ENCODE measurements at regions not wholly inside any gene's neighbourhood (a gene's known extent, or its start where the extent isn't known, plus 50 kb on each side); places are given as distances from the start of the nearest gene placed in this dataset.

GRCh38 chr3:29070959-29071634 lies 209.8 kb upstream of the RBMS3 start:
- Mint-ChIP-seq H3K36me3 (no peaks in the 10 kb centered on the region), H3K9me3 (peaks cover 6% of the 10 kb centered on the region)

GRCh38 chr3:29072611-29073010 lies 208.3 kb upstream of the RBMS3 start:
- Mint-ChIP-seq H3K4me3 (no peak overlapping the region), H3K27me3 (peaks cover 3% of the 10 kb centered on the region), H3K36me3 (no peaks in the 10 kb centered on the region), H3K9me3 (peaks cover 6% of the 10 kb centered on the region), H3K27ac (no peak overlapping the region), H3K4me1 (no peaks in the 10 kb centered on the region)
- DNase-seq, result no peak
- no peak for ATAC-seq (ENCODE audit: low read depth)
- POLR2A ChIA-PET, result no interaction called here

More at GRCh38 chr3:29070959-29071634, 209.8 kb upstream of the RBMS3 start:
- Mint-ChIP-seq H3K4me1 (no peaks in the 10 kb centered on the region), H3K4me3 (no peak overlapping the region), H3K27ac (no peak overlapping the region), H3K27me3 (peaks cover 1% of the 10 kb centered on the region)
- POLR2A ChIA-PET, result no interaction called here
- DNase-seq (no peak), ATAC-seq (ENCODE audit: low read depth) (no peak)

- Mint-ChIP-seq H3K27ac (no peak overlapping the region), H3K36me3 (no peaks in the 10 kb centered on the region), H3K4me1 (no peaks in the 10 kb centered on the region), H3K27me3 (peaks cover 3% of the 10 kb centered on the region), H3K4me3 (no peak overlapping the region), H3K9me3 (no peaks in the 10 kb centered on the region)
- POLR2A ChIA-PET, result no interaction called here
- ATAC-seq (ENCODE audit: low read depth) (no peak), DNase-seq (no peak)
These were observed 203.5 kb upstream of the RBMS3 start for GRCh38 chr3:29077356-29077755.

GRCh38 chr3:29079358-29079757 lies 201.5 kb upstream of the RBMS3 start:
- no peaks in the 10 kb centered on the region for H3K36me3 Mint-ChIP-seq
- POLR2A ChIA-PET, result no interaction called here
- H3K9me3 Mint-ChIP-seq, result no peaks in the 10 kb centered on the region
- ATAC-seq (ENCODE audit: low read depth) (no peak), DNase-seq (no peak)
- H3K27me3 Mint-ChIP-seq, result peaks cover 3% of the 10 kb centered on the region
- no peak overlapping the region for H3K4me3 Mint-ChIP-seq
- no peaks in the 10 kb centered on the region for H3K4me1 Mint-ChIP-seq
- no peak overlapping the region for H3K27ac Mint-ChIP-seq

- Mint-ChIP-seq H3K27ac (no peak overlapping the region), H3K36me3 (no peaks in the 10 kb centered on the region), H3K27me3 (peaks cover 5% of the 10 kb centered on the region), H3K4me3 (no peak overlapping the region), H3K9me3 (peaks cover 7% of the 10 kb centered on the region), H3K4me1 (no peaks in the 10 kb centered on the region)
- no peak for ATAC-seq (ENCODE audit: low read depth)
- POLR2A ChIA-PET, result no interaction called here
- DNase-seq, result no peak
These were observed 199.9 kb upstream of the RBMS3 start for GRCh38 chr3:29080967-29081366.

- Mint-ChIP-seq H3K9me3 (peaks cover 8% of the 10 kb centered on the region), H3K27me3 (peaks cover 2% of the 10 kb centered on the region), H3K4me3 (no peak overlapping the region), H3K27ac (no peak overlapping the region), H3K4me1 (no peaks in the 10 kb centered on the region), H3K36me3 (no peaks in the 10 kb centered on the region)
- DNase-seq (no peak), ATAC-seq (ENCODE audit: low read depth) (no peak)
- POLR2A ChIA-PET, result no interaction called here
These were observed 197.8 kb upstream of the RBMS3 start for GRCh38 chr3:29083081-29083480.

- no peaks in the 10 kb centered on the region for H3K36me3 Mint-ChIP-seq
- H3K4me3 Mint-ChIP-seq, result no peak overlapping the region
- DNase-seq, result no peak
- H3K4me1 Mint-ChIP-seq, result no peaks in the 10 kb centered on the region
- H3K9me3 Mint-ChIP-seq, result peaks cover 8% of the 10 kb centered on the region
- no peak for ATAC-seq (ENCODE audit: low read depth)
- peaks cover 2% of the 10 kb centered on the region for H3K27me3 Mint-ChIP-seq
- H3K27ac Mint-ChIP-seq, result no peak overlapping the region
- POLR2A ChIA-PET, result no interaction called here
These were observed 197.2 kb upstream of the RBMS3 start for GRCh38 chr3:29083676-29084075.

GRCh38 chr3:29088579-29088978 lies 192.3 kb upstream of the RBMS3 start:
- peaks cover 2% of the 10 kb centered on the region for H3K27me3 Mint-ChIP-seq
- POLR2A ChIA-PET, result no interaction called here
- DNase-seq (no peak), ATAC-seq (ENCODE audit: low read depth) (no peak)
- no peak overlapping the region for H3K4me3 Mint-ChIP-seq
- no peaks in the 10 kb centered on the region for H3K4me1 Mint-ChIP-seq
- no peak overlapping the region for H3K27ac Mint-ChIP-seq
- peaks cover 17% of the 10 kb centered on the region for H3K9me3 Mint-ChIP-seq
- H3K36me3 Mint-ChIP-seq, result peaks cover 3% of the 10 kb centered on the region

GRCh38 chr3:29090912-29091597 lies 189.8 kb upstream of the RBMS3 start:
- H3K9me3 Mint-ChIP-seq, result peaks cover 9% of the 10 kb centered on the region
- POLR2A ChIA-PET, result no interaction called here
- DNase-seq (no peak), ATAC-seq (ENCODE audit: low read depth) (no peak)
- no peaks in the 10 kb centered on the region for H3K27me3 Mint-ChIP-seq
- no peak overlapping the region for H3K27ac Mint-ChIP-seq
- peaks cover 3% of the 10 kb centered on the region for H3K36me3 Mint-ChIP-seq
- no peaks in the 10 kb centered on the region for H3K4me1 Mint-ChIP-seq
- no peak overlapping the region for H3K4me3 Mint-ChIP-seq

- Mint-ChIP-seq H3K36me3 (peaks cover 3% of the 10 kb centered on the region), H3K27ac (no peak overlapping the region), H3K4me3 (no peak overlapping the region), H3K9me3 (peaks cover 11% of the 10 kb centered on the region), H3K27me3 (no peaks in the 10 kb centered on the region), H3K4me1 (no peaks in the 10 kb centered on the region)
- DNase-seq, result no peak
- POLR2A ChIA-PET, result no interaction called here
- ATAC-seq (ENCODE audit: low read depth), result no peak
These were observed 189.2 kb upstream of the RBMS3 start for GRCh38 chr3:29091599-29092189.

- no peak for DNase-seq
- H3K4me1 Mint-ChIP-seq, result no peaks in the 10 kb centered on the region
- POLR2A ChIA-PET, result no interaction called here
- peaks cover 13% of the 10 kb centered on the region for H3K9me3 Mint-ChIP-seq
- peaks cover 3% of the 10 kb centered on the region for H3K36me3 Mint-ChIP-seq
- H3K27me3 Mint-ChIP-seq, result no peaks in the 10 kb centered on the region
- no peak for ATAC-seq (ENCODE audit: low read depth)
- no peak overlapping the region for H3K27ac Mint-ChIP-seq
- no peak overlapping the region for H3K4me3 Mint-ChIP-seq
These were observed 188.5 kb upstream of the RBMS3 start for GRCh38 chr3:29092348-29092747.

GRCh38 chr3:29099296-29099695 lies 181.6 kb upstream of the RBMS3 start:
- Mint-ChIP-seq H3K36me3 (no peaks in the 10 kb centered on the region), H3K4me3 (no peak overlapping the region), H3K9me3 (peaks cover 7% of the 10 kb centered on the region), H3K27ac (no peak overlapping the region), H3K27me3 (no peaks in the 10 kb centered on the region), H3K4me1 (no peaks in the 10 kb centered on the region)
- DNase-seq, result no peak
- POLR2A ChIA-PET, result no interaction called here
- no peak for ATAC-seq (ENCODE audit: low read depth)

GRCh38 chr3:29099775-29100174 lies 181.1 kb upstream of the RBMS3 start:
- no peak overlapping the region for H3K27ac Mint-ChIP-seq
- ATAC-seq (ENCODE audit: low read depth), result no peak
- no peak overlapping the region for H3K4me3 Mint-ChIP-seq
- H3K27me3 Mint-ChIP-seq, result no peaks in the 10 kb centered on the region
- POLR2A ChIA-PET, result no interaction called here
- no peaks in the 10 kb centered on the region for H3K4me1 Mint-ChIP-seq
- peaks cover 7% of the 10 kb centered on the region for H3K9me3 Mint-ChIP-seq
- no peaks in the 10 kb centered on the region for H3K36me3 Mint-ChIP-seq
- no peak for DNase-seq

- POLR2A ChIA-PET, result no interaction called here
- H3K9me3 Mint-ChIP-seq, result peaks cover 7% of the 10 kb centered on the region
These were observed 180.6 kb upstream of the RBMS3 start for GRCh38 chr3:29100292-29100691.

More at GRCh38 chr3:29100292-29100691, 180.6 kb upstream of the RBMS3 start:
- Mint-ChIP-seq H3K4me3 (no peak overlapping the region), H3K36me3 (no peaks in the 10 kb centered on the region), H3K27me3 (no peaks in the 10 kb centered on the region), H3K27ac (no peak overlapping the region), H3K4me1 (no peaks in the 10 kb centered on the region)
- DNase-seq (no peak), ATAC-seq (ENCODE audit: low read depth) (no peak)
